ENCODE measurements at regions not wholly inside any gene's neighbourhood (a gene's known extent, or its start where the extent isn't known, plus 50 kb on each side); places are given as distances from the start of the nearest gene placed in this dataset.

DNA sequence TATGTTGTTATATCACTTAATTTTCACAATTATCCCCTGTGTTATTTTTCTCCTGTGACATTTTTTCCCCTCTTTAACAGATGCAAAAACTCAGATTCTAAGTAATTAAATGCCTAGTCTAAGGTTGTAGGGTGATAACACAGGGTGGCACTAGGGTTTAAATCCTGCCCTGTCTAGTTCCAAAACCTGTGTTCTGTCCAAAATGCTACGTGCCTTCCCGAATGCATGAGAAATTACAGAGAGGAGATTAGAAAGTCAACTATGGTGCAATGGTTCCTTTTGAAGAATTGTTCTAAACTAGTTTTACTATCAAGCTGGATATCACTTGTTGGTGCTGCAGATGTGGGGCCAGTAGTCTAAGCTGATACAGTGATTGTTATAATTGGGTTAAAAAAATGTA is 108.0 kb downstream of the DIPK2A start:
- no peak for DNase-seq

DNA sequence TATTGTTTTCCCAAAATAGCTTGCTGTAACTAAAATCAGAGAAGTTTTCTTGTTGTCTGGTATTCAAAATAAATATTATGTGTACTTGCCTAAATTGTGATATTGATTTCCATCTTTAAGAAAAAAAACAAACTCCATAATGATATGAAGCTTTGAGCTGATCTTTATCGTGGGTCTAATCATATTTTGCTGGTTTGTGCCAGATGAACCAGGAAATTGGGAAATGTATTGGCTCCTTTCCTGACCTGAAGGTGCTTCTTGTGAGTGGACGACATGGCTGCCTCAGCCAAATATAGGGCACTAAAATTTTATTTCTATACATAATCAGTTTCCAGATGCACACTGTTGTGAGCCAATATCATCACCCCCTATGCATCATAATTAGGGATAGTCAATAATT is 113.3 kb downstream of the DIPK2A start:
- DNase-seq = no peak

DNA sequence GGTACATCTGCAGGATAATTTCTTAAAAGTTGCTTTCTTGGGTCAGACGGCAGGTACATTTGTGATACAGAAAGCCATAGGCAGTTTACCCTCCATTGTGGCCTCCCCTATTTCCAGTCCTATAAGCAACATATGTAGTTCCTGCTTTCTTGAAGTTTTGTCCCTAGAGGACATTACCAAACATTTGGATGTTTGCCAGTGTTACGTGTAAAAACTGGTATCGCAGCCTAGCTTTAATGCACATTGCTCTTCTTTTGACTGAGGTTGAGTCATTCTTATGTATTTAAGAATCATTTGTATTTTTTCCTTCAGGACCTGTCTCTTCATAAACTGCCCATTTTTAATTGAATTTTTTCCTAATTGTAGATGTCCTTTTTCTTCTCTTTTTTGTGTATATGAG is 114.3 kb downstream of the DIPK2A start:
- DNase-seq = no peak

DNA sequence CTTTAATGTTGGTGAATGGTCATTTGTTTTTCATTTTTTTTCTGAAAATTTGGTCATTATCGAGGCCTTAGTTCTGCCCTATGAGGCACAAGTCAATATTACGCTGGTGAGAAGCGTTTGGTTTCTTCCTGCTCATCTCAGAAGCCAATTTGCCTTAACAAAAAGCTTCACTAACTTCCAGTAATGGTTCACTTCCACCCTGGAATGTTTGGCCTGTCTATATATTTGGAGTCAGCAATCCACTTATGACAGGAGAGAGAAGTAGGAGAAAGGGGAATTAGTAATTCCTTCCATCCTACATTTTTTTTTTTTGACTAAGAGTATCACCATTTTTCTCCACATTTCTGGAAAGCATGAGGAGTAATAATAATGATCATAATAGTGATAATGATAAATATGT is 124.4 kb downstream of the DIPK2A start:
- no peak for DNase-seq

DNA sequence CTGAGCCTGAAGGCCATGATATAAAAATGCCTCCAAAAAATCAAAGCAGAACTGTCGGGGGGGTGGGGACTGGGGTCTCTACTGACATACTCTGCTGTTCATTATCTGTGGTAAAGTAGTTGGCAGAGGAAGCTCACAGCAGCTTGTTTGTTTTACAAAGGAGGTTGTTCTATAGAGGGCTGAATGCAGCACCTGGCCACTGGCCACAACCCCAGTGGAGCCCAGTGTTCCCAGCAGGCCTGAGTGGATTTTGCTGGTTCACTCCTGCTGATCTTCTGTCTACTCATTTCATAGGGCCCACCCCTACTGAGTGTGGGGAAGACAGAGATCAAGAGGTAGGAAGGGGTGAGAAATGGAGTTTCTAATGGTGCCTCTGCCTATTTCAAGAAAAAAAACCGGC is 125.5 kb downstream of the DIPK2A start:
- DNase-seq = no peak

DNA sequence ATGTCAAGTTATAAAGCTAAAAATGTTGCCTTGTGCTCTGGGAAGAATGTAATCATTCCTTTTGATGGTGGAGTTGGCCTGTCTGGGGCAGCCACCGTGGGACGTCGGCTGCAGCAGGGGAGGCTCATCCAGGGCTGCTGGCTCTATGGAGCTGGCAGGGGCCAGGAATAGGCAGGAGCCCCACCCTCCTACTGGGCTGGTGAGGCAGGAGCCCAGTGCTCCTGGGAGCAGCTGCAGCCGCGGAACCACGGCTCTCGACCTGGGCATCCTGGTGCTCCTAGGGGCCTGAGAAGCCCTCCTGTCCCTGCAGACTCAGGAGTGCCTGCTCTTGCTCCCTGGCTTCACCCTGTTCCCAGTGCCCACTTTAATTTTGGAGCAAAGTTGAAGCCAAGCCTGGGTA is 127.1 kb downstream of the DIPK2A start:
- no peak for DNase-seq

DNA sequence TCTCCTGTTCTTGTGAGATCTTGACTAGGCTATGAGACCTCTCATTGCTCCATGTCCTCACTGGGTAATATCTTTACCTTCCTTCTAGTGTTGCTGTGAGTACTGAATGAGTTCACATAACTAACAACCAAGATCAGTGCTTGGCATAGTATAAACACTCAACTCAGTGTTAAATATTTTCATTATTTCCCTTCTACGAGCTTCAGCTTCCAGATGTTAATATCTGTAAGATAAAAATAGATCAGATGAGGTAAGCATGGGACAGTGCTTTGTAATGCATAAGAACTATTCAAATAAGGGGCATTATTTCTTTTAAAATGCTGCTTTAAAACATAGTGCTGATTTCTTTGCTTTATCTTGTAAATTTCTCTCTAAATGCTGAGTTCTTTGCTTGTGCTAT is 130.8 kb downstream of the DIPK2A start:
- DNase-seq = no peak

DNA sequence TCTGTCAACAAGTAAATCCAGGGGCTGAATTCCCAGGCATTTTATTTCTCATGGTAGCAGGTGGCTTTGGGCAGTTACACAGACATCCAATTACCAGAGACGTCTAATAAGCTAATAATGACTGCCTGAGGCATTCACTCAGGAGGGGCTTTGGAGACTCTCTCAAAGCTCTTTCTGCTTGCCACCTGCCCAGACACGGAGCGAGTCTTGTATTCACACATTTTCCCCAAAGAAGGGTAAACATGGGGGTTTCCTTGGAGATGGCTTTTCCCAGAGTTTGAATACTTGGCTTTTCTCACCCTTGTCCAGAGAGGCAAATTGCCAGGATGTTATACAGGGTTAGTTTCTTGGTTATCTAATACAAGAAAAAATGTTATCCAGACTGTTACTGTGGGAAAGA is 132.6 kb downstream of the DIPK2A start:
- DNase-seq = no peak

DNA sequence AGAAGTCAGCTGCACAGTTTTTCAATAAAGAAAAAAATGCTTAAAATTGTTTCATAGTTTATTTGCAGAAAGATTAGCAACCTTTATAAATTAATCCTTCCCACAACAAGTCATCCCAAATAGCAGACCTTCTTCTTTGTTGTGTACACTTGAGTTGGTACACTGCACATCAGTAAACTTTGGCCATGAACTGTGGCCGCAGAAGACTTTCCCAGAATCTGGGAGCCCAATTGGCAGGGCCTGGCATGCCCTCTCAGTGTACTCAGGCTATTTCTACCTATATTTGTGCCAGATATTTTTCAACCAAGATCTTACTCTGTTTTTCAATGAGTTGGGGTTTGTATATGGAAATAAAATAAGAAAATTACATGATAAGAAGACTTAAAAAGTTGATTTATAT is 133.1 kb downstream of the DIPK2A start:
- DNase-seq = no peak

DNA sequence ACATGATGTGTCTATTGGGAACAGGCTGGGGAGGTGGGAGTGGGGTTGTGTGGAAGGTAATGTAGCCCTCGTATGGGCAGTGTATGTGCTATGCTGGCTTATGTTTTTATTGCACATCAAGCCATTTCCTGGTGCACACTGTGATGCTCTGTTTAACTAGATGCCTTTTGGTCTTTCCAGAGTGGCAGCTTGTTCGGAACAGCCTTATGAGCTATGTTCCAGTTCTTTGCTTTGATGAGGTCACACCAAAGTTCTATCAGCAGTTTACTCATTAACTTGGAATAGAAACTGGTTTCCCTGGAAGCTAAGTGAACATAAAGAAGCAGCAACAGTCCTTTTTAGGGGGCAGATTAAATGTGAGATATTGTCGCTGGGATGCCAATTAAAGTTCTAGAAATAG is 133.9 kb downstream of the DIPK2A start:
- no peak for DNase-seq

DNA sequence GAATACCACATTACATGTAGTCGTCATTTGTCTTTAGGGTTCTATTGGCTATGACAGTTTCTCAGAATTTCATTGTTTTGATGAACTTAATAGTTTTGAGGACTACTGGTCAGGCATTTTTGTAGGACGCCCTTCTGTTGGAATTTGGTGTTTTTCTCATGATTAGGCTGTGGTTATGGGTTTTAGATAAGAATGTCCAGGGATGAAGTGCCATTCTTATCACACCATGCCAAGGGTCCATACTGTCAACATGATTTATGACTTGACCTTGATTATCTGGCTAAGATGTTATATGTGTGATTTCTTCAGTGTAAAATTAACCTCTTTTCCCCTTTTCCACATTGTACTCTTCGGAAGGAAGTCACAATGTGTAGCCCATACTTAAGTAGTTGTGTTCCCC is 135.3 kb downstream of the DIPK2A start:
- DNase-seq = no peak

DNA sequence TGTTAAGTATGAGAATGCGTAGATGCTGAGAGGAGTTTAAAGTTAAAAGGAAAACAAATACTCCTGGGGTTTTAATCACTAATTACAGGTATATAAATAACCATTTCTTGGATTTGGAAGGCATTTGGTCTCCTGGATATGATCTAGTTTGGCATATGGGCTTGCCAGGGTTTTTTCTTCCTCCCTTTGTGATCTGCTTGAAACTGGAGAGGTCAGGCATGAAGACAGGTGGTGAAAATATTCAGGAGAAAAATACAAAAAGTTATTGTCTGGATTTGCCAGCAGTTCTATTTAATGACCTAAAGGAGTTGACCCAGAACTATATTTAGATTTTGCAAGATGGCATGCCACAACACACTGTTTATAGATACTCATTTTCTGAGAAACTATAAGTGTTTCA is 136.3 kb downstream of the DIPK2A start:
- DNase-seq = no peak

DNA sequence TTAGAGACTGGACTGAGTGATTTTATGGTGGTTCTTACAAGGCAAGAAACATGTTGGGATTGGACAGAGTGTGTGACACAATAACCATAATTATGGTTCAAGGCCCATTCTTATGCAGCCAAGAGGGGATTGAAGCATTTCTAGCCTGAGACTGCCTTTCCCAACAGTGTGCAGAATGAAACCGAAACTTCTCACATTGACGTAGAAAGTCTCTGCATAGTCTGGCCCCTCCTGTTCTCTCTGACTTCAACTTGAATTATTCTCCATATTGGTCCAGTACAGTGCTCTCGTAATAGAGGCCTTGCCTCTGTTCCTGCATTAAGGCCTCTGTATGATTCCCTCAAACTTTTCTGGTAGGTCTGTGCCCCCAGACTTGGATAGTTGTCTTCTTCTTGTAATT is 138.3 kb downstream of the DIPK2A start:
- no peak for DNase-seq

DNA sequence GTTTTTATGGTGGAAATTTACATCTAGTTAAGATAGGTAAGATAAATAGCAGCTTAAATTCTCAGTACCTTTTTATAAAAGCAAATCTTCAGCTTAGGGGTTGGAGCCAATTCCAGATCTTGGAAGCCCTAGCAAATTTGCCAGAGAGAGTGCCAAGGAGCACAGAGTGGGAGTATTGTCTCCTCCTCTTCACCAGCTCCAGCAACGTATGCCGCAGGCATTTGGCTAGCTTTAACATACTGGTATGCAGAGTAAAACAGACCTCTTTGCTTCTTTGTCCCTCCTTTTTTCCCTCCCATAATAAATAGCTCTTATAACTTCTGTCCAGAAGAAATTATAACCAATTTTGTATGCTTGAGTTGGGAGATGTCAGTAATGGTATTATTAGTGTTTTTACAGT is 140.4 kb downstream of the DIPK2A start:
- DNase-seq = no peak

DNA sequence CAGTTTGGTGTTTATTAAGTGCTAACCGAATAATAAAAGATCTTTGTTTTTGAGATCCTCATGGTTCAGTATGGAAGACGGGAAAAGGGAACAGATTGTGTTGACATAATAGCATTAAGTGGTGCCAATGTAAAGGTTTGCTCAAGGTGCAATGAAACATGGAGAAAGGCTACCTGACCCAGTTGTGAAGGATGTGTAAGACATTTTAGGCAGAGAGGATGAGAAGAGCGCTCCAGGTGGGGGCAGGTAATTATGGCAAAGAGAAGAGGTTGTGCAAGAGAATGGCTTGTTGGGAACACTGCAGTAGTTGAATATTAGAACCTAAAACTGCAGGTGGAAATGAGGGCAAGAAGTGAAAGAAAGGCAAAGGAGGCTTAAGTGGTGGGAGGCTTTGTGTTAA is 140.8 kb downstream of the DIPK2A start:
- no peak for DNase-seq

DNA sequence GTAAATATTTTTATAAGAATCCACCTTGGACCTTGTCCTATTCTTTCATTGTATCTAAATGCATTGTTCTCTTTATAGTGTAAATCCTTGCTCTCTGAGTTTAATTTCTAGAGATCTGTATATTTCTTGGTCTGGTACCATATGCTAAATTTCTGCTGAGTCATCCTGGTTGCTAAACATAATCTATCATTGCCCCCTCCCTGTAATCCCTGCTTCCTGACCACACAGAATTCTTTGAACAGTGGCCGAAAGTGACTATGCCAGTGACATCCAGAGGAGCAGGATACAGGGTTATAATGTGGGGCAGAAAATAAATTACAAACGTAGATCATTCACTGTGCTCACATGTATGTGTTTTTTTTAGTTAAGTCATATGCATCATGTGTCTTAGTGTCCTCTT is 143.1 kb downstream of the DIPK2A start:
- DNase-seq = no peak

DNA sequence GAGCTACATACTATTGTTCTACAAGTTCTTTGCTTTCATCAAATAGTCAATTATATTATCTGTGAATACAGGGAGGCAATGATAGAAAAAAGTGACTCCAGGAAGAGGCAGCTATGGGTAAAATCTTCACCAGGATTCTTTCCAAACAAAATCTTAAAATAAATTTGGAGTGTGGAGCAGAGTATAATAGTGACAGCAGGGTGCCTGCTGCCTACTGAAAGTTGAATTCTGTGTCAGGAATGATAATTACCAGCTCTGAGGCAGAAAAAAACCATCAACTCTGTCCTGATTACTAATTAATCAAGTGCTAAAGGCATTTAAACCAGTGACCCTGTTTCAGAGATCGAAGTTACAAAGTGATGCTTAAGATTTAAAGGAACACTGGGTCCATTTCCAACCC is 148.0 kb downstream of the DIPK2A start:
- no peak for DNase-seq

DNA sequence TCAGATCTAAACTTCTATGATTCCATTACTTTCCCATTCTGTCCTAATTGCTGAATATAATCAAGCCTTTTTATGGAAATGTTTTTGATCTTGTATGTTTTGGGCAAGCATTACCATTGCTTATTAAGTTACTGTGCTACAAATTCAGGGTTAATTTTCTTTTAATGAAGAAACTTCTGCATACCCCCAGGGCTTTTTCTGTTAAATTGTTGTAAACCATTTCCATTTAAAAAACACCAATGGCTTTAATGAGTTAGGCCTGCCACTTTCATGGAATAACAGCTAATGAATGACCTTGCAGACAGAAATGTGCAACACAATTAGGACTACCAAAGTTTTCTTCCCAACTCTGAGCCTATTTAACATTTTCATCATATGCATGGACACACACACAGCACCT is 150.0 kb downstream of the DIPK2A start:
- DNase-seq = no peak

DNA sequence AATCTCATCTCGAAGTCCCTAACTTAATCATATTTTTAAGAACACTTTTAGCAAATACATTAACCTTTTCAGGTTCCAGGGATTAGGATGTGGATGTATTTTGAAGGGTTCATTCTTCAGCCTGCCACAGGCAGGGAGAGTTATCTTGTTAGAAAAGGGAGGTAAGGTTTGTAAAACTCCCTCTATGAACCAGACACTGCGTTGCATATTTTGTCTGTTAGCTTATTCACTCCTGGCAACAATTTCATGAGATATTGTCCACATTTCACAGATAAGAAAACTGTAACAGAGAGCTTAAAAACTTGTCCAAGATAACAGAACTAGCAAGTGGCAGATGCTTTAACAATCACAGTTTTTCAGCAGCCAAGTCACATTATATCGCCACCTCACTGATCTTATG is 155.4 kb downstream of the DIPK2A start:
- DNase-seq = no peak

DNA sequence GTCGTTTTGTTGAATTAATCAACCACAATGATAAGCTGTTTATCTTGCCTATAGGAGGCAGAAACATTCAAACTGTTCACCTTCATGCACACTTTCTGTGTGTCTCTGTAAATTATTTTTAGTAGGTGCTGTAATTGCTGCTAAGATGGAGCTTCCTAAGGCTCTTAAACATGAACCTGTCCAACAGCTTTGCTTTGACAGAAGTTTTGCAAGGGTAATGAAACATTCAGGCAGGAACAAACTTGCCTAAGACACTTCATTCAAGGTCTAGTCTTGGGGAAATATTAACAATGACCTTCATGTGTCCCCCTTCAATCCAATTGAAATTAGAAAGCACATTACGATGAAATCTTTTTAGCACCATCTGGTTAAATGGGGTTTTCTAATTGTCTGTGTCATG is 156.1 kb downstream of the DIPK2A start:
- DNase-seq = no peak

DNA sequence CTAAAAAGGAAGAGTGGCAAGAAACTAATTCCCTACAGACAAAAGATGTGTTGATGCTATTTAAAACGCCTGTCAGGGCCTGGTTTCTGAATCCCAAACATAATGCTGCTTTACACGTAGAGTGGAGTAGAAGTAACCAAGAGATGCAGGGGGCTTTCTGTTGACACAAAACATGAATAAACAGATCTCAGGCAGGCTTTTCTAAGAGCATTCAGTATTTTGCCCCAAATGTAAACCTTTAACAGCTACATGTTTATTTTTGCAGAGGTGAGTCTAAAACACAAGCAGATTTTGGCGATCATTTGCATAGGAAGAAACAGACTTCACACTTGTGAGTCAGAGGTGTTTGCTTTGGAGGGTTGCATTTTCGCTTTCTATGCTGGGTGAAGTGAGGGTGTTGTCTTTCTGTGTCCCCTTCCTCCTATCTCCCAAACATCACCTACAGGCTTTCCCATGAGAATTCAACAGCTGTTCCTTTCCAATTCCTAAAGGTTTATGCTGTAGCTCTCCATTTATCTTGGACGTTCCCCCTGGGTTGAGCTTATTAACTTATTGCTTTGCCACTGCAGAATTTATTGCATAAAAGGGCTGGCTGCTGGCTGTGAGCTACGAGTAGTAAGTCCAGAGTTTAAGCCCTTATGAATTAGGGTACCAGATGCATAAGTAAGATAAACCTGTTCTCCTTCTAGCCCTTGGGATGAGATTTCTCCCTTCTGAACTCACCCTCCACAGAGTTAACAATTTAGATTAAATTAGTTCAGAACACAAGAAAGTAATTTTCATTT is 156.7 kb downstream of the DIPK2A start:
- no peak for DNase-seq

DNA sequence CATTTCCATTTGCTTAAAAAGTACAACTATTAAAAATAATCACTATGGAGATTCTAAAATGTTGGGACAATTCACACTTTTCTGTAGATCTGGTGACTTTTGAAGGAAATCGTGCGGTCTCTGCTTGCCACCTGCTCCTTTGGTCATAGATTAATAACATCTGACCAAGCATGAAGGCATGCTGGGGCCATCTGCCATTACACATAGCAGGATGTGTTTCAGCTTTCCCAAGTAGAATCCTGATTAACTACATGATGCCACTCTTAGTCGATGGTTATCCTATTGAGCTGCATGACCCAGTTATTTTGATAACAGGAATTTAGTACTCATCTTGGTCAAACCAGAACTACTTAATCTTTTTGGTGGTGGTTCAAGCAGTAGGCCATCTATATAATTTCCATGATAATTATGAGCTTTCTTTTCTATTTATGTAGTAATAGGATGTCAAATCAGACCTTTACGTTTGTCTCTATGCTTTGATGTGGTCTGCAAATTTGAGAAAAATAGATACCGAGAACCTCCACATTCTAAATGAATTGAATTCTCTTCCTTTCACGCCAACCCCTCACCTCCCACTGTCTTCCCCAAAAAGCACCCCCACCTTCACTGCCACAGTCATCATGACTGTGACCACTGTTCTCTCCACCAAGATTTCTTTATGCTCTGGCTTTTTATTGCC is 158.1 kb downstream of the DIPK2A start:
- DNase-seq = no peak

DNA sequence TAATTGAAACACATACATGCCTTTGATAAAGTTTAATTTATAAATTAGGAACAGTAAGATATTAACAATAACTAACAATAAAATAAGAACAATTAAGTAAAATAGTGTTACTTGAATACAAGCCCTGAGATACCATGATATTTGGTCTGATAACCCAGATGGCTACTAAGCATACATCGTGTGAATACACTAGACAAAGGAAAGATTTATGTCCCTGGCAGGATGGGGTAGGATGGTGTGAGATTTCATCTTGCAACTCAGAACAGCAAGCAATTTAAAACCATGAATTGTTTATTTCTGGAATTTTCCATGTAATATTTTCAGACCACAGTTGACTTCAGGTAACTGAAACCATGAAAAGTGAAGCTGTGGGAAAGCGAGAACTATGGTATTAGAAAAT is 169.5 kb downstream of the DIPK2A start:
- no peak for DNase-seq

DNA sequence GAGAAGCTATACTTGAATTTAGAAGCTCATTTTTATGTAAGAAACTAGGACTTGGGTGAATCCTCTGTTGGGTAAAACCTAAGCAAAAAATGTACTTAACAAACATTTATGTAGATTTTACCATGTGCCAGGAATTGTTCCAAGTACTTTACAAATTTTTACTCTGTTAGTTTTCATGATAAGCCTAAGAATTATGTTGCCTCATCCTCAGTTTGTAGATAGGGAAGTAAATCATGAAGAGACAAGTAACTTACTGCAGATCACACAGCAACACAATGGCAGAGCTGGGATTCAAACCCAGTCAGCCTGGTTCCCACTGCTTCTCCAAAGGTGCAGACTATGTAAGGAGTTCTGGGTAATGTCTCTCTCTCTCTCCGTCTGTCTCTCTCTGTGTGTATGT is 169.9 kb downstream of the DIPK2A start:
- DNase-seq = no peak

All from activated effector memory CD4-positive, alpha-beta T cell treated with anti-CD3 and anti-CD28 coated beads, Interleukin-2, amount 50 U/mL, for 16 hours (primary cell).